Activated effector memory CD4-positive, alpha-beta T cell treated with Interleukin-2 at 50 U/mL for 16 hours (primary cell): ENCODE measurements at regions not wholly inside any gene's neighbourhood (a gene's known extent, or its start where the extent isn't known, plus 50 kb on each side); places are given as distances from the start of the nearest gene placed in this dataset.

ENCODE experiments used
- DNase-seq: peaks from one replicate; pipeline ENCODE4 v3.0.0-alpha.2; 2020

DNA sequence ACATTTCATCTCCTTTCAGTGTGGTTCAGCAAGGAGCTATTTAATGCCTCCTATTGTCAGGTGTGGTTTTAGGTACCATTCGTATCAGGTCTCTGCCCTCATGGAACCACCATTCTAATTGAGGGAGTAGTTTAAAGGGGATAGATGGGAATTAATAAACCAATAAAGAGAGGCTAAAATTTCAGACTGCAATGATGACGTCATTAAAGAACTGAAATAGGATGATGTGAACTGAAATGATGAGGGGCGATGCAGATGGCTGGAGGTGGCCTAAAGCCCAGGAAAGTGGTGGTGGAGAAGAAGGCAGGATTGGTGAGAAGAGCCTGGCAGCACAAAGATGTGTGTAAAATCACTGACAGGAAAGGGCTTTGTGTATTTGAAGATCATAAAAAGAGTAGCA lies 148.9 kb upstream of the RBFOX1 start:
- no peak for DNase-seq

DNA sequence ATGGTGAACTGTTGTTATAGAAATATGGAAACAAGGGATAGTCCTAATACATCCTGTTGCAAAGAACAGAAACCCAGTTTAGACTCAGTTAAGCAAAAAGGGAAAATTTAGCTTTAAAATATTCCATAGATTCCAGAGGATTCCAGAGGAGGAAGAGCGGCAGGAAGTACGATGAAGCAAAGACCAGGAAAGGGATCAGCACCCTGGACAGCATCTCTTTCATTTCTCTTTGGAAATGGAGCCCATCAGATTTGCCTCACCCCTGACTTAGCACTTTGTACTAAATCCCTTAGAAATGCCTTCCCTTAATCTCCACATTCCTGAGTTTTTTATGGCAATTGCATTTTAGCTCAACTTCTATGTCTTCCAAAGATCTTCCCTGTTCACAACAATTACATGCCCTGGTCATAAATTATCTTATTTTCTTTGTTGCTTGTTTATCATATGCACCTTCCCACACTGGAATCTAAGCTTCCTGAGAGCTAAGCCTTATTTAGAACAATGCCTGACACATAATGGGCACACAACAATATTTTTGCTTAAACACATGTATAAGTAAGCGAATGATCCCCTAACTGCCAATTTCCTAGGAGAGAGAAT lies 150.0 kb upstream of the RBFOX1 start:
- DNase-seq: no peak

DNA sequence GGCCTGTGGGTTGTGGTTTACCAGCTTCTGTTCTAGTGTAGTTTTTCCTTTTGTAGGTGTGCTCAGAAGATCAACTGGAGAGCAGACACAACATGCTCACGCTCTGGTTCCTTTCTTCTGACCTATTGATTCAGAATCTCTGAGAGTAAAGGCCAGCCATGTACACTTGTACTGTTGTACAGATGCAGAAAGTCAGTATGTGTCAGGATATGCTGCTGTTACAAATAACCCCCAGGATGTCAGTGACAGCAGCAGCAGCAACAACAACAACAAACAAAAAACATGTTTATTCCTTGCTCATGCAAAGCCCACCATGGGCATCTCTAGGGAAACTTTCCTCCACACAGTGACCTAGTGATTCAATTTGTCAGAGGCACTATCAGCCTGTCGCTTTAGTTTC lies 154.8 kb upstream of the RBFOX1 start:
- DNase-seq: no peak

GRCh38 chr16:7171151-7171550 lies 161.5 kb upstream of the RBFOX1 start:
- no peak for DNase-seq

DNA sequence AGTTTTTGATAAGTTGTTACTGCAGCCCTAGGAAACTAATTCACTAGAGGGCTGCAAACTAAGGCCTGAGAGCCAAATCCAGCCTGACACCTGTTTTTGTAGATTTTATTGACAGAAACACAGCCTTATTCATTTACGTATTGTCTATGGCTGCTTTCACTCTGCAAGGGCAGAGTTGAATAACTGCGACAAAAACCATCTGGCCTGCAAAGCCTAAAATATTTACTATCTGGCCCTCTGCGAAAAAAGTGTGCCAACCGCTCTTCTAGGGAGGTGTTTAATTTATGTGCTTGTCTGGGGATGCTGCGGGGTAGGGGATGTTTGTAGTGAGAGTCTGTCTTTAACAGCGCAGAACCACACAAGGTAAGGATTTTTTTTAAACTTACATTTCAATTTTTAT lies 165.0 kb upstream of the RBFOX1 start:
- DNase-seq: no peak

DNA sequence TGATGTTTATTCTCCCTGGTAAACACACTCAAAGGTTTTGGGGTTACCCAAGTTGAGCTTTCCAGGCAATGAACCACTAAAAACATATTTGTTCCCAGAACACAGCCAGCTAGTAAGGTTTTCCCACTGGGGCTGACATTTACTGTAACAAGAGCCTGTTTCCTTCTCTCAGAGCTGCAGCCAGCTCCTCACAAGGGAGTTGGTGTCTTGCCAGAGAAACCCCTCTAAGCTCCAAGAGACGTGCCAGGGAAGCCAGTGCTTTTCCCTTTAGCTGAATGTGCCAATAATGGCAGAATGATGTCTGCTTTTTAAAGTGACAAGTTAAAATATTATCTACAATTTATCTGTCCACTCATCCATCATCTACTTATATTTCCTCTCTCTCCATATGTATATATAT lies 170.8 kb upstream of the RBFOX1 start:
- DNase-seq: no peak

GRCh38 chr16:7160093-7160492 lies 172.6 kb upstream of the RBFOX1 start:
- no peak for DNase-seq

DNA sequence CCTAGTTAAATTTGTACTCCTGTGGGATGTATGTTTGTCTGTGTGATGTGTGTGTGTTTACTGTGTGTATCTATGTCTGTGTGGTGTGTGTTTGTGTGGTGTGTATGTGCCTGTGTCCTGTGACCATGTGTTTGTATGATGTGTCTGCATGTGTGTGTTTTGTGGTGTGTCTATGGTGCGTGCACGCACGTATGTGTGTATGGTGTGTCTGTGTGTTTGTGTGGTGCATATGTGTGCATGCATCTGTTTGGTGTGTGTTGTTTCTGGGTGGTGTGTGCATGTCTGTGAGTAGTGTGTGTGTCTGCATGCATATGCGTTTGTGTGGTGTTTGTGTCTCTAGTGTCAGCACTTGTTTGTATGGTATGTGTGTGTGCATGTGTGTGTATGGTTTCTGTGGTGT lies 174.2 kb upstream of the RBFOX1 start:
- no peak for DNase-seq

GRCh38 chr16:7150230-7150629 lies 182.4 kb upstream of the RBFOX1 start:
- DNase-seq: no peak

DNA sequence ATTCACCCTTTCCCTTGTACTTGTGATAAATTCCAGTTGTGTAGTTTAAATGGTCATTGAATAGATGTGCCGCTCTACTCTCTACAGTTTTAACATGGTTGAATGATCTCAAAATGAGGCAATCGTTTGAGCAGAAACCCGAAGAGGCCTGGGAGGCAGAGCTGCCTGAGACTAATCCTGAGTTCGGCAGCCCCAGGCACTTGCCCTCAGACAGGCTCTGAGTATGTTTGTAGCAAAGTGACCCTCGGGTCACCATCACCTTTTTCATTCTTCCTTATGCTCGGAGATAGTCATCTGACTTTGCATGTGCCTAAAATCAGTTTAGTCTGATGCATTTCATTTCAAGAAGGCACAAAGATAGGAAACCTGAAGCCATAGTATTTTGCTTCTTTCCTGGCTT lies 184.0 kb upstream of the RBFOX1 start:
- DNase-seq: no peak

DNA sequence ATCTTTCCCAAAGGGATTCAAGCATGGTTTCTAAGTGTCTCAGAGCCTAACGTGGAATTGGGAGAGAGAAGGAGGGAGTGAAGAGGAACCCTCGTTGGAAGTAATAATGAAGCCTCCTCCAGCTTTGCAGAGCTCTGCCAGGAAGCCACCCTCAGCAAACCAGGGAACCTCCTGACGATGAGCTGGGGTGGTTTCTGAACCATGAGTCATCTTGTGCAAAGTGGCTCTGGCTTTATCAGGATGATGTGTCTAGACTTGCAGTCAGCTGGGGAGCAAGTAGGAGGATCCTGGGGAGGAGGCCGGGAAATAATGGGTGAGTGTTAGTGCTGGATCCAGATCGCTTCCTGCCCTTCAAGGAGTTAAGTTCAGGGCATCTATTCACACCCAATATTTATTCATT lies 191.7 kb upstream of the RBFOX1 start:
- DNase-seq: no peak

GRCh38 chr16:7137560-7138330 lies 194.9 kb upstream of the RBFOX1 start:
- no peak for DNase-seq

- DNase-seq: no peak
These were observed 200.2 kb upstream of the RBFOX1 start for GRCh38 chr16:7132465-7132864.

- no peak for DNase-seq
These were observed 207.9 kb upstream of the RBFOX1 start for GRCh38 chr16:7124701-7125100.

GRCh38 chr16:7124242-7124641 lies 208.4 kb upstream of the RBFOX1 start:
- DNase-seq: no peak

- no peak for DNase-seq
These were observed 215.9 kb upstream of the RBFOX1 start for GRCh38 chr16:7116734-7117133.

DNA sequence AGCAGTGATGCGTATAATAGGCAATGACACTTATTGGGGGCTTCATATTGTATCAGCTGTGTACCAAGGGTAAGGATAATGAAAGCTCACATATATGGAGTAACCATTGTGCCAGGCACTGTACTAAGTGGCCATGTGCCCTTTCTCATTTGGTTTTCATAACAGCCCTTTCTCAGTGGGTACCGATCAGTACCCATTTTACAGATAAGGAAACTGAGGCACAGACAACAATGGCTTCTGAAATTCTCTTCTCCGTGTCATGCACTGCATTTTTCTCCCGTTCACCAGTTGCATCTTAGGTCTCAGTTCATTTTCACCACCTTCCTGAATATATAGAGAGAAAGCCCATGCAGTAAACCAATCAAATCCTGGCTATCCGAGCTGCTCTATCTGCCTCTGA lies 216.7 kb upstream of the RBFOX1 start:
- no peak for DNase-seq

DNA sequence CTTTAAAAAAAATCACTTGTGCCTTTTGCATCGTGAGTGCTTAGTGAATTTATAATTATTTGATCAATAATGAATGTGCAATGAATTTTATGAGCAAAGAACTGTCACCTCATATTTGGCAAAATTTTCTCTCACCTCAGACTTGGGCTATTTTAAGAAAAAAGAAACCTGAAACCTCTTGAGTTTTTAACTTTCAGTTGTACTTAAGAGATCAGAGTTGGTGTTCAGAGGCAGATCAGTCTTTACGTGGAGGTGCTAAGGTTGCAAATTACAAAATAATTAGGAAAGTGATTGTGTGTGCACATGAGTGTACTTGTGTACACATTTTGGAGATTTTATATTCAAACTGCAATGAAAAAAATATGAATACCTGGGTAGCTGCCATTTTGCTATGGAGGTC lies 218.7 kb upstream of the RBFOX1 start:
- no peak for DNase-seq

- DNase-seq: no peak
These were observed 219.2 kb upstream of the RBFOX1 start for GRCh38 chr16:7113395-7113794.

GRCh38 chr16:7111265-7111664 lies 221.4 kb upstream of the RBFOX1 start:
- DNase-seq: no peak

GRCh38 chr16:7107436-7107835 lies 225.2 kb upstream of the RBFOX1 start:
- DNase-seq: no peak

DNA sequence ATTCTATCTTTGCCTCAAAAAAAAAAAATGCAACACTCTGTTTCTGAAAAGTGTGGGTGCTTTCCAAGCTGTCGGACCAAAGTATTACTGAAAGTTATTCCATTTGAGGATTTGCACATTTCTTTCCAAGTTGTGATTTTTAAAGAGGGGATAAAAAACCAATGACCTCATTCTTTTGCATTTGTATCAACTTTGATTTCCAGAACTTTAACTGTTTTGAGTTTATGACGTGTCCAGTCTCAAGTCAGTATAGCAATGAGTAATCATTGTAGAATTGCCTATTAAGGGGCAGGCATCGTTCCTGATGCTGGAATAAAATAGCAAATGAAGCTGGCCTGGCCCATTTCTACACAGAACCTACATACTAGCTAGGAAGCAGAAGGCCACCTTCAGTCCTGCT lies 229.6 kb upstream of the RBFOX1 start:
- no peak for DNase-seq

DNA sequence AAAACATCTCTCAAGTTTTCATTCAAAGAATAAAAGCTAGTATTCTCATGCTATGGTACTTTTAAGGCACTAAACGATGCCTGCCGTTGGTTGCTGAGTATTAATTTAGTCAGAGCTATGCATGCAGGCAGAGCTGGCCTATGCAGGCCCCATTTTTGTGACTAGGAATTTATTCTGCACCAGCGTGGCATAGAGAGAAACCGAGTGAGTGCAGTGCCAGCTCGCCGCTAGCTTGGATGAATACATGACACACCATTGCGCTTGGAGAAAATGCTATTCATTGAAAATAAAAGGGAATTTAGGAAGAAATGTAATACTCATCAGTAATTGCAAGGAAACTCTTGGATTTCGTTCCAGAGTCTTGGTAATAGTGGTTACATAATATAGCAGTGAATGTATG lies 231.6 kb upstream of the RBFOX1 start:
- DNase-seq: no peak

DNA sequence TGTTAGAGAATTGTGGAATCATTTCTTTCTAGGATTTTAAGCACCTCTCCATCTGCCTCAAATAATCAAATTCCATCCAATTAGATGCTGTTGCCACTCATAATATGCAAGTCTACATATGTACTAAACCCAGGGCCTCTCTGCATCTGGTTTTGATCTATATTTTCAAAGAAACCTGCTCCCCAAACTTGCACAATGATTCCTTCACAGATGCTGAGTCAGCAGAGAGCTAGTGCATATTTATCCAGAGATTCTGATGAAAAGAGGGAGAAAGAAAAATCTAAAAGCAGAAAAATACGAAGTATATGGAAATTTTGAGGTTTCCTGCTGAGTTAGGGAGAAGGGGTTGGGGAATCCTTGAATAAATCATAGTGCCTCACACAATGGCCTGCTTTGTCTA lies 235.1 kb upstream of the RBFOX1 start:
- DNase-seq: no peak

GRCh38 chr16:7093511-7093910 lies 239.1 kb upstream of the RBFOX1 start:
- no peak for DNase-seq
